A549 (cell line): ENCODE measurements at regions not wholly inside any gene's neighbourhood (a gene's known extent, or its start where the extent isn't known, plus 50 kb on each side); places are given as distances from the start of the nearest gene placed in this dataset.

Source experiments
- CTCF ChIP-seq: fragments of >200 bp; sonication (Bioruptor Twin); formaldehyde crosslinking; IDR thresholded peaks from 3 replicates; pipeline ENCODE4 v1.5.1; 2016
- EHMT2 ChIP-seq: fragments of 200-600 bp; sonication (generic); IDR thresholded peaks from 2 replicates; pipeline ENCODE4 v1.6.1; 2016; ENCODE audit warnings: antibody characterized with exemption, low read depth, mild to moderate bottlenecking, moderate library complexity
- EP300 ChIP-seq, 2 experiments: fragments of >200 bp; sonication (Bioruptor Twin); formaldehyde crosslinking; IDR thresholded peaks; 2 replicates in 1 of 2; 3 replicates in 1 of 2; pipeline ENCODE4 v1.6.1; 2016 to 2017
- JUN ChIP-seq, 2 experiments: fragments of >200 bp; sonication (Bioruptor Twin); formaldehyde crosslinking; IDR thresholded peaks; 2 replicates in 1 of 2; 3 replicates in 1 of 2; pipeline ENCODE4 v1.6.1; 2016 to 2017
- JUNB ChIP-seq: fragments of >200 bp; sonication (Bioruptor Twin); formaldehyde crosslinking; IDR thresholded peaks from 2 replicates; pipeline ENCODE4 v1.6.1; 2016
- MAFK ChIP-seq: fragments of 450-650 bp; IDR thresholded peaks from 2 replicates; pipeline ENCODE4 v1.6.1; 2014; ENCODE audit not compliant: partially characterized antibody
- MAX ChIP-seq: IDR thresholded peaks from 2 replicates; pipeline ENCODE4 v1.6.1; 2012
- POLR2A ChIP-seq: IDR thresholded peaks from 2 replicates; pipeline ENCODE4 v1.6.1; 2012; ENCODE audit warnings: mild to moderate bottlenecking, low read length
- RCOR1 ChIP-seq: fragments of 150-350 bp; IDR thresholded peaks from 2 replicates; pipeline ENCODE4 v1.6.1; 2014; ENCODE audit warnings: antibody characterized with exemption, low read length, low read depth
- TF ChIP-seq, protein P1 (sequence below): IDR thresholded peaks from 2 replicates; pipeline ENCODE4 v1.6.1; 2012
- TF ChIP-seq, protein P2 (sequence below): fragments of 450-650 bp; IDR thresholded peaks from 2 replicates; pipeline ENCODE4 v1.6.1; 2014; ENCODE audit warnings: antibody characterized with exemption

DNA sequence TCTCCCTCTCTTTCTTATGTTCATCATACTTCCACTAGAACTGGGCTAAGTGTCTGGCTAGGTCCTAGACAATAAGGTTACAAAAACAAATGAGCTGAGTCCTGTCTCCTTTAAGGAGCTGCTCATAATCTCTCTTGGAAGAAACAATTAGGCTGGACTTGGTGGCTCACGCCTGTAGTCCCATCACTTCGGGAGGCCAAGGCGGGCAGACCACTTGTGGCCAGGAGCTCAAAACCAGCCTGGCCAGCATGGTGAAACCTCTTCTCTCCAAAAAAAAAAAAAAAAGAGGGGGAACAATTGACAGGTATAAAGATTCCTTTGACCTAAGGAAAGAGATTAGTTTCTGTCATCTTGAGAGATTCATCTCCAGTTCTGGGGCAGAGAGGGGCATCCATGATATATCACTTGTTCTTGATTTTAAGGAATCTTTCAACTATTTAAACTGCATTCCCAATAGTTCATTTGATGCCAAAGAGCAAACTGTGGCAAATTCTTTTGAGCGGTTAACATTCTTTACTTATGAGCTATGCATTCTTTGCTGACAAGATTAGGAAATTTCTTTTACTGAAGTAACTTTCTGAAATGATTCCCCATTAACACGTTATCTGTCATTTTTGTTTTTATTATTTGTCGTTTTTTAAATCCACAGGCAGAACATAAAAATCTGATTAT, 125.5 kb downstream of the C11orf87 start:
- TF ChIP-seq JUN (IDR thresholded peaks at IDR 0.05) (no peak), EHMT2 (no peak), EP300 (IDR thresholded peaks at IDR 0.05) (no peak), POLR2A (no peak), CTCF (no peak), RCOR1 (no peak), JUNB (no peak), MAX (no peak), MAFK (no peak)
- TF ChIP-seq, protein P1, sequence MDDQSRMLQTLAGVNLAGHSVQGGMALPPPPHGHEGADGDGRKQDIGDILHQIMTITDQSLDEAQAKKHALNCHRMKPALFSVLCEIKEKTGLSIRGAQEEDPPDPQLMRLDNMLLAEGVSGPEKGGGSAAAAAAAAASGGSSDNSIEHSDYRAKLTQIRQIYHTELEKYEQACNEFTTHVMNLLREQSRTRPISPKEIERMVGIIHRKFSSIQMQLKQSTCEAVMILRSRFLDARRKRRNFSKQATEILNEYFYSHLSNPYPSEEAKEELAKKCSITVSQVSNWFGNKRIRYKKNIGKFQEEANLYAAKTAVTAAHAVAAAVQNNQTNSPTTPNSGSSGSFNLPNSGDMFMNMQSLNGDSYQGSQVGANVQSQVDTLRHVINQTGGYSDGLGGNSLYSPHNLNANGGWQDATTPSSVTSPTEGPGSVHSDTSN: no peak
- TF ChIP-seq, protein P2, sequence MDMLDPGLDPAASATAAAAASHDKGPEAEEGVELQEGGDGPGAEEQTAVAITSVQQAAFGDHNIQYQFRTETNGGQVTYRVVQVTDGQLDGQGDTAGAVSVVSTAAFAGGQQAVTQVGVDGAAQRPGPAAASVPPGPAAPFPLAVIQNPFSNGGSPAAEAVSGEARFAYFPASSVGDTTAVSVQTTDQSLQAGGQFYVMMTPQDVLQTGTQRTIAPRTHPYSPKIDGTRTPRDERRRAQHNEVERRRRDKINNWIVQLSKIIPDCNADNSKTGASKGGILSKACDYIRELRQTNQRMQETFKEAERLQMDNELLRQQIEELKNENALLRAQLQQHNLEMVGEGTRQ: no peak
